ENCODE measurements at regions not wholly inside any gene's neighbourhood (a gene's known extent, or its start where the extent isn't known, plus 50 kb on each side); places are given as distances from the start of the nearest gene placed in this dataset.

DNA sequence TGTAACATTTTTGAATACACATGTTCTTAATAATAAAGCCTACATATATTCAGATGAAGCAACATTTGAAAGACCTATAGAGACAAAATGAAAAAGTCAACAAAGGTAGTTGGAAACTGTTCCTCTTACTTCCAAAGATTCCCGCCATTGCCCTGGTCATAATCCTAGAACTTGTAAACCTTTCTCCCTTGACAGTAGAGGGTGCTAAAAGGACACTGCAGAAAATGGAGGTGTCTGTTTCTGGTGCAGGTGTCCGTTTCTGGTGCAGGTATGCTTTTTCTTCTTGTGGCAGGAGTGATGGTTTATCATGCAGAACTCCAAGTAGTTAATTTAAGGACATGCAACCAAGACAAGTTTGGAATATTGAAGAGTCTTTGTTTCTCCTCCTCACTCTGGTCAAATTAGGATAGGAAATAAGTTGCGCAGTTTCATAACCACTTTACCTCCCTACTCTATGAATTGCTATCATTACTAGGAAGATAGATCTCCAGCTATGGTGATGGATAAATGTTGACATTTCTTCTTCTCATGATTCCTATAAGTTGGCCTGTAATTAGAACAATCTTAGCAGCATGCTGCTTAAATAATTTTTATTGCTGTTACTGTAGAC, 56.0 kb upstream of the FAM174A start:
- TF ChIP-seq, protein P1, sequence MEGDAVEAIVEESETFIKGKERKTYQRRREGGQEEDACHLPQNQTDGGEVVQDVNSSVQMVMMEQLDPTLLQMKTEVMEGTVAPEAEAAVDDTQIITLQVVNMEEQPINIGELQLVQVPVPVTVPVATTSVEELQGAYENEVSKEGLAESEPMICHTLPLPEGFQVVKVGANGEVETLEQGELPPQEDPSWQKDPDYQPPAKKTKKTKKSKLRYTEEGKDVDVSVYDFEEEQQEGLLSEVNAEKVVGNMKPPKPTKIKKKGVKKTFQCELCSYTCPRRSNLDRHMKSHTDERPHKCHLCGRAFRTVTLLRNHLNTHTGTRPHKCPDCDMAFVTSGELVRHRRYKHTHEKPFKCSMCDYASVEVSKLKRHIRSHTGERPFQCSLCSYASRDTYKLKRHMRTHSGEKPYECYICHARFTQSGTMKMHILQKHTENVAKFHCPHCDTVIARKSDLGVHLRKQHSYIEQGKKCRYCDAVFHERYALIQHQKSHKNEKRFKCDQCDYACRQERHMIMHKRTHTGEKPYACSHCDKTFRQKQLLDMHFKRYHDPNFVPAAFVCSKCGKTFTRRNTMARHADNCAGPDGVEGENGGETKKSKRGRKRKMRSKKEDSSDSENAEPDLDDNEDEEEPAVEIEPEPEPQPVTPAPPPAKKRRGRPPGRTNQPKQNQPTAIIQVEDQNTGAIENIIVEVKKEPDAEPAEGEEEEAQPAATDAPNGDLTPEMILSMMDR (IDR thresholded peaks at IDR 0.05; ENCODE audit: low read depth, low read length): peak; percentile 44

DNA sequence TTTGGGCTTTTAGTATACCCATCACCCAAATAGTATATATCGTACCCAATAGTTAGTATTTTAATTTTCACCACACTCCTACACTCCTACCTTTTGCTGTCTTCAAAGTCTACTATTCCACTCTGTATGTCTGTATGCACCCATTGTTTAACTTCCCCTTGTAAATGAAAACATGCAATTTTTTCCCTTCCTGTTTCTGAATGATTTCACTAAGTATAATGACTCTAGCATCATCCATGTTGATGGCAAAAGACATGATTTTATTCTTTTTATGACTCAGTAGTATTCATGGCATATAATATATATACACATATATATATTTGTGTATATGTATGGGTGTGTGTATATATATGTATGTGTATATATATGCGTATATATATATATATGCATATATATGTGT, 63.1 kb upstream of the FAM174A start:
- DNase-seq (ENCODE audit: extremely low read depth, low read depth): no peak
- TF ChIP-seq, protein P1 (IDR thresholded peaks at IDR 0.05; ENCODE audit: low read depth, low read length): no peak

More for the DNA sequence above, 56.0 kb upstream of the FAM174A start:
- DNase-seq (ENCODE audit: extremely low read depth, low read depth): no peak

DNA sequence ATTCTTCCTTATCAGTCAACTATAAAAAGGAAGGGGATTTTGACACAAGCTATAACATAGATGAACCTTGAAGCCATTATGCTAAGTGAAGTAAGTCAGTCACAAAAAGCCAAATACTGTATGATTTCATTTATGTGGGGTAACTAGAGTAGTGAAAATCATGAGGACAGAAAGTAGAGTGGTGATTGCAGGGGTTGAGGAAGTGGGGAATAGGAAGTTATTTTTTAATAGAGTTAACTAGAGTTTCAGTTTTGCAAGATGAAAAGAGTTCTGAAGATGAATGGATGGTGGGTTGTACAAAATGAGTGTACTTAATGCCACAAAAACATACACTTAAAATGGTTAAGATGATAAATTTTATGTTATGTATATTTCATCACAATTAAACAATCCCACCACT, 65.4 kb upstream of the FAM174A start:
- DNase-seq (ENCODE audit: extremely low read depth, low read depth): no peak
- TF ChIP-seq, protein P1 (IDR thresholded peaks at IDR 0.05; ENCODE audit: low read depth, low read length): no peak

DNA sequence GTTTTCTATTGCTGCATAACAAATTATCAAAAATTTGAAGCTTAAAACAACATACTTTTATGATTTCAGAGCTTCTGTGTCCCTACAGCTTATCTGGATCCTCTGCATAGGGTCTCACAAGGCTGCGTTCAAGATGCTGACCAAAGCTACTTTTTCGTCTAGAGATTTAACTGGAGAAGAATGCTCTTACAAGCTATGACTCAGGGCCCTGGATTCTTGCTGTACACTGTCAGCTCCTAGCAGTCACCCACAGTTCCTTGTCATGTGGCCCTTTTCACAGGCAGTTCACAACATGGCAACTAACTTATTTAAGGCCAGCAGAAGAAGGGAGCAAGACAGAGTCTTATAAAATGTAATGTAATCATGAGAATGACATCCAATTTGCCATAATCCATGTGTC, 70.8 kb upstream of the FAM174A start:
- no peak for DNase-seq (ENCODE audit: extremely low read depth, low read depth)
- TF ChIP-seq, protein P1 (IDR thresholded peaks at IDR 0.05; ENCODE audit: low read depth, low read length): no peak

DNA sequence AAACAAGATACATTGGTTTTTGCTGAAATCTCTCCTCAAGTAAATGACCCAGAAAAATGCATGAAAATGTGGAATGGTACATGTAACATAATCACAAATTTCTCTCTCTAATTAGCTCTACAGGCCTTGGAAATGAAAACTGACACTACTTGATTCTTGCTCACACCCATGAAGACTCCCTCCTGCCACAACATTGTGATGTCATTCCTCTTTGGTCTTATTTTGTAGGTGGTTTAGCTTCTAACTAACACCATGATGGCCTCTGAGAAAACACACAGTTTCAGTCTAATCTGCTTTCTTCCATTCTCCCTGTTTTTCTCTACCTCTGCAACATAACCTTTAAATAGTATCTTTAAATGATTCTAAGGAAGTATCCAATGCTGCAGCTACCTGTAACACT, 78.6 kb upstream of the FAM174A start:
- TF ChIP-seq, protein P1 (IDR thresholded peaks at IDR 0.05; ENCODE audit: low read depth, low read length): no peak

DNA sequence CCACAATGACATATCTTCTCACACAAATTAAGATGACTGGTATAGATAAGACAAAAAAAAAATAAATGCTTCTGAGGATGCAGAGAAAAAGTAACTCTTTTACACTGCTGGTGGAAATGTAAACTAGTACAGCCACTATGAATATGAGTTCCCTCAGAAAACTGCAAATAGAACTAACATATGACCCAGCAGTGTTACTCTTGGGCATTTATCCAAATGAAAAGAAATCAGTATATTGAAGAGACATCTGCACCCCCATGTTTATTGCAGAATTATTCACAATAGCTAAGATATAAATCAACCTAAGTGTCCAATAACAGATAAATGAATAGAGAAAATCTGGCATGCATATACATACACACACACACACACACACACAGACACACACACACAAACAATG, 83.0 kb upstream of the FAM174A start:
- TF ChIP-seq, protein P1 (IDR thresholded peaks at IDR 0.05; ENCODE audit: low read depth, low read length): no peak
- DNase-seq (ENCODE audit: extremely low read depth, low read depth): no peak

More for the DNA sequence above, 78.6 kb upstream of the FAM174A start:
- DNase-seq (ENCODE audit: extremely low read depth, low read depth): no peak

DNA sequence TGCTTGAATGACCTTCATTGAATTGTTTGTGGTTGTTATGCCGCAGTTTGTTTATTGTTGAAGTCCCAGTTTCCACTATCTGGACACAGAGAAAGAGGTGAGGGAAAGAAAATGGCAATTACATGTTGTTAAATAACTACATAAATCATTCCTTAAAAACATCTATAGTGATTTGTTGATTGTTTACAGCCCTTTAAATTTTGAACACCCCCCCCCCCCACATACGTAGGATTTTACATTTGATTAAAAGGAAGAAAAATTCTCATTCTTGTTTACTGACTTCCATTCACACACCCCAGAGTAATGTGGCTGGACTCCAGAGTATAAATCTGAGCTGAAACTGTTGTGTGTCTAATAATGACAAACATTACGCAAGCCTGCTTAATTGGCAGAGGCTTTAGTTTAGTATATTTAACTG, 87.1 kb upstream of the FAM174A start:
- TF ChIP-seq, protein P1 (IDR thresholded peaks at IDR 0.05; ENCODE audit: low read depth, low read length): no peak
- DNase-seq (ENCODE audit: extremely low read depth, low read depth): no peak

Measured in AG09319 (cell line).